ENCODE measurements at regions not wholly inside any gene's neighbourhood (a gene's known extent, or its start where the extent isn't known, plus 50 kb on each side); places are given as distances from the start of the nearest gene placed in this dataset.
A peak's percentile ranks its signal among the peaks of the same experiment; 100 is the strongest.

- Histone ChIP-seq H3K36me3 (no peaks in the 10 kb centered on the region), H3K27me3 (no peaks in the 10 kb centered on the region), H3K9ac (peak overlapping the region in 8 of 11 experiments; percentile 25 to 67 (median 51); a peak in 13 of 22 replicates), H4K20me1 (no peaks in the 10 kb centered on the region), H3K4me3 (peak overlapping the region in 9 of 10 experiments; percentile 1 to 37 (median 13); a peak in 10 of 20 replicates), H3K4me2 (peak overlapping the region; percentile 73 to 93 (median 84)), H3K9me3 (replicated peaks in 1 of 11) (peaks cover 0 to 9% (median 0%) of the 10 kb centered on the region in 11 experiments; a peak in 3 of 22 replicates), H3K27ac (peak overlapping the region in 8 of 11 experiments; percentile 46 to 75 (median 66); a peak in 16 of 22 replicates), H3K4me1 (peaks cover 42 to 67% (median 59%) of the 10 kb centered on the region in 10 experiments)
- TF ChIP-seq Cebpa-rat (IDR thresholded peaks at IDR 0.05) = peak in 1 of 11 experiments; percentile 17; a peak in 1 of 22 replicates
Observed at GRCh38 chr5:56565644-56566043, 249.7 kb upstream of the MAP3K1 start.

GRCh38 chr5:56565283-56565615 is 250.1 kb upstream of the MAP3K1 start:
- peaks cover 0 to 13% (median 3%) of the 10 kb centered on the region in 11 experiments; a peak in 8 of 22 replicates for H3K9me3 ChIP-seq (replicated peaks in 1 of 11)
- no peaks in the 10 kb centered on the region for H3K27me3 ChIP-seq
- H3K4me3 ChIP-seq = peak overlapping the region in 9 of 10 experiments; percentile 1 to 37 (median 13); a peak in 12 of 20 replicates
- H3K4me2 ChIP-seq = peak overlapping the region; percentile 73 to 93 (median 84)
- peak overlapping the region in 8 of 11 experiments; percentile 46 to 75 (median 66); a peak in 16 of 22 replicates for H3K27ac ChIP-seq
- H3K9ac ChIP-seq = peak overlapping the region in 8 of 11 experiments; percentile 25 to 67 (median 51); a peak in 13 of 22 replicates
- H3K36me3 ChIP-seq = no peaks in the 10 kb centered on the region
- H4K20me1 ChIP-seq = no peaks in the 10 kb centered on the region
- H3K4me1 ChIP-seq = peaks cover 42 to 64% (median 58%) of the 10 kb centered on the region in 10 experiments
- no peak; a peak in 1 of 22 replicates for TF ChIP-seq Cebpa-rat (IDR thresholded peaks at IDR 0.05)

- peak in 5 of 11 experiments; percentile 22 to 79 (median 67); a peak in 5 of 22 replicates for TF ChIP-seq Cebpa-rat (IDR thresholded peaks at IDR 0.05)
- Histone ChIP-seq H4K20me1 (no peaks in the 10 kb centered on the region), H3K4me3 (peak overlapping the region in 8 of 10 experiments; percentile 2 to 37 (median 14); a peak in 10 of 20 replicates), H3K36me3 (no peaks in the 10 kb centered on the region), H3K27me3 (no peaks in the 10 kb centered on the region), H3K4me1 (peaks cover 42 to 59% (median 54%) of the 10 kb centered on the region in 10 experiments), H3K27ac (peak overlapping the region in 8 of 11 experiments; percentile 46 to 75 (median 66); a peak in 15 of 22 replicates), H3K9ac (peak overlapping the region in 8 of 11 experiments; percentile 25 to 67 (median 51); a peak in 12 of 22 replicates), H3K9me3 (replicated peaks in 1 of 11) (peaks cover 0 to 16% (median 5%) of the 10 kb centered on the region in 11 experiments; a peak in 9 of 22 replicates), H3K4me2 (peak overlapping the region; percentile 73 to 93 (median 84))
Observed at GRCh38 chr5:56564541-56565282, 250.6 kb upstream of the MAP3K1 start.

GRCh38 chr5:56561455-56561854 is 253.9 kb upstream of the MAP3K1 start:
- no peak overlapping the region for H3K4me3 ChIP-seq
- H3K9ac ChIP-seq = no peak overlapping the region
- H4K20me1 ChIP-seq = no peaks in the 10 kb centered on the region
- peaks cover 26 to 31% (median 29%) of the 10 kb centered on the region in 10 experiments for H3K4me1 ChIP-seq
- no peak overlapping the region for H3K27ac ChIP-seq
- H3K9me3 ChIP-seq (replicated peaks in 1 of 11) = peaks cover 0 to 16% (median 5%) of the 10 kb centered on the region in 11 experiments; a peak in 9 of 22 replicates
- H3K36me3 ChIP-seq = no peaks in the 10 kb centered on the region
- no peak overlapping the region for H3K4me2 ChIP-seq
- TF ChIP-seq Cebpa-rat (IDR thresholded peaks at IDR 0.05) = no peak
- no peaks in the 10 kb centered on the region for H3K27me3 ChIP-seq

- Histone ChIP-seq H3K4me2 (no peak overlapping the region), H3K9ac (no peak overlapping the region), H3K36me3 (no peaks in the 10 kb centered on the region), H3K27me3 (no peaks in the 10 kb centered on the region), H3K9me3 (replicated peaks in 1 of 11) (peaks cover 0 to 16% (median 6%) of the 10 kb centered on the region in 11 experiments; a peak in 9 of 22 replicates), H3K27ac (no peak overlapping the region), H3K4me1 (no peaks in the 10 kb centered on the region; a peak in 1 of 20 replicates), H3K4me3 (no peak overlapping the region), H4K20me1 (no peaks in the 10 kb centered on the region)
- no peak for TF ChIP-seq Cebpa-rat (IDR thresholded peaks at IDR 0.05)
Observed at GRCh38 chr5:56558131-56558745, 257.1 kb upstream of the MAP3K1 start.

- no peak overlapping the region for H3K9ac ChIP-seq
- H3K9me3 ChIP-seq (replicated peaks in 1 of 11) = peaks cover 0 to 16% (median 6%) of the 10 kb centered on the region in 11 experiments; a peak in 10 of 22 replicates
- no peaks in the 10 kb centered on the region; a peak in 1 of 20 replicates for H3K4me1 ChIP-seq
- no peak overlapping the region for H3K4me2 ChIP-seq
- TF ChIP-seq Cebpa-rat (IDR thresholded peaks at IDR 0.05) = no peak
- no peak overlapping the region for H3K4me3 ChIP-seq
- no peaks in the 10 kb centered on the region for H4K20me1 ChIP-seq
- no peaks in the 10 kb centered on the region for H3K27me3 ChIP-seq
- no peaks in the 10 kb centered on the region for H3K36me3 ChIP-seq
- no peak overlapping the region for H3K27ac ChIP-seq
Observed at GRCh38 chr5:56557198-56557597, 258.2 kb upstream of the MAP3K1 start.

GRCh38 chr5:56552612-56553268 is 262.6 kb upstream of the MAP3K1 start:
- H3K4me1 ChIP-seq = peaks cover 9 to 16% (median 13%) of the 10 kb centered on the region in 10 experiments; a peak in 19 of 20 replicates
- no peaks in the 10 kb centered on the region for H3K27me3 ChIP-seq
- no peak overlapping the region for H3K27ac ChIP-seq
- no peak overlapping the region for H3K4me3 ChIP-seq
- H3K36me3 ChIP-seq = no peaks in the 10 kb centered on the region
- H3K4me2 ChIP-seq = no peak overlapping the region
- H3K9ac ChIP-seq = no peak overlapping the region
- H3K9me3 ChIP-seq (replicated peaks in 1 of 11) = peaks cover 0 to 12% (median 0%) of the 10 kb centered on the region in 11 experiments; a peak in 1 of 22 replicates
- H4K20me1 ChIP-seq = no peaks in the 10 kb centered on the region
- TF ChIP-seq Cebpa-rat (IDR thresholded peaks at IDR 0.05) = no peak

- Histone ChIP-seq H3K9ac (no peak overlapping the region), H3K4me3 (no peak overlapping the region), H4K20me1 (no peaks in the 10 kb centered on the region), H3K36me3 (no peaks in the 10 kb centered on the region), H3K9me3 (replicated peaks in 1 of 11) (peaks cover 0 to 12% (median 0%) of the 10 kb centered on the region in 11 experiments; a peak in 1 of 22 replicates), H3K27ac (no peak overlapping the region), H3K4me2 (peak overlapping the region in 9 of 11 experiments; percentile 8 to 68 (median 36); a peak in 9 of 22 replicates), H3K4me1 (peaks cover 14 to 18% (median 16%) of the 10 kb centered on the region in 10 experiments; a peak in 19 of 20 replicates), H3K27me3 (no peaks in the 10 kb centered on the region)
- TF ChIP-seq Cebpa-rat (IDR thresholded peaks at IDR 0.05) = no peak
Observed at GRCh38 chr5:56550227-56550626, 265.1 kb upstream of the MAP3K1 start.
